HL-60 (cell line): ENCODE measurements at regions not wholly inside any gene's neighbourhood (a gene's known extent, or its start where the extent isn't known, plus 50 kb on each side); places are given as distances from the start of the nearest gene placed in this dataset.

Experiments
- GABPA ChIP-seq: IDR thresholded peaks from 2 replicates; pipeline ENCODE4 v1.6.1; 2012; ENCODE audit warnings: low read depth
- TF ChIP-seq, protein P1 (sequence below): IDR thresholded peaks from 2 replicates; pipeline ENCODE4 v1.6.1; 2012; ENCODE audit warnings: low read depth; ENCODE audit not compliant: insufficient replicate concordance

DNA sequence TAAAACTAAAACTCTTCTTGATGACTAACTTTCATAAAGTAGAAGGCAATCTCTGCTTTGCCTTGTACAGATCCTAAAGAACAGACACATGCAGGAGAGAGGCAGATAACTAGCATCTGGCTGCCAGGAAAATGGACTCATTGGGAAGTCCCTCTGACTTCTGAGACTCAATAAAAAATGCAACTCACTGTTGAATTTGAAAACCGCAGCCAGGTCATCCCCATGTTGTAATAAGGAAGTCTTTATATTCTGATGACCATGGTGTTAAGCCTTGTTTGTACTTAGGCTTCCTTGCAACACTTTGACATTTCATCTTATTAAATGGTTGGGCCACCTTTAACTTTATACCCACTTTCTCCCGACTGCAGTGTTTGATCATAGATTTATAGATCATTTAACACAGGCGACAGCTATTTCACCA is 375.1 kb upstream of the KCNH7 start:
- TF ChIP-seq GABPA, result no peak
- TF ChIP-seq, protein P1, sequence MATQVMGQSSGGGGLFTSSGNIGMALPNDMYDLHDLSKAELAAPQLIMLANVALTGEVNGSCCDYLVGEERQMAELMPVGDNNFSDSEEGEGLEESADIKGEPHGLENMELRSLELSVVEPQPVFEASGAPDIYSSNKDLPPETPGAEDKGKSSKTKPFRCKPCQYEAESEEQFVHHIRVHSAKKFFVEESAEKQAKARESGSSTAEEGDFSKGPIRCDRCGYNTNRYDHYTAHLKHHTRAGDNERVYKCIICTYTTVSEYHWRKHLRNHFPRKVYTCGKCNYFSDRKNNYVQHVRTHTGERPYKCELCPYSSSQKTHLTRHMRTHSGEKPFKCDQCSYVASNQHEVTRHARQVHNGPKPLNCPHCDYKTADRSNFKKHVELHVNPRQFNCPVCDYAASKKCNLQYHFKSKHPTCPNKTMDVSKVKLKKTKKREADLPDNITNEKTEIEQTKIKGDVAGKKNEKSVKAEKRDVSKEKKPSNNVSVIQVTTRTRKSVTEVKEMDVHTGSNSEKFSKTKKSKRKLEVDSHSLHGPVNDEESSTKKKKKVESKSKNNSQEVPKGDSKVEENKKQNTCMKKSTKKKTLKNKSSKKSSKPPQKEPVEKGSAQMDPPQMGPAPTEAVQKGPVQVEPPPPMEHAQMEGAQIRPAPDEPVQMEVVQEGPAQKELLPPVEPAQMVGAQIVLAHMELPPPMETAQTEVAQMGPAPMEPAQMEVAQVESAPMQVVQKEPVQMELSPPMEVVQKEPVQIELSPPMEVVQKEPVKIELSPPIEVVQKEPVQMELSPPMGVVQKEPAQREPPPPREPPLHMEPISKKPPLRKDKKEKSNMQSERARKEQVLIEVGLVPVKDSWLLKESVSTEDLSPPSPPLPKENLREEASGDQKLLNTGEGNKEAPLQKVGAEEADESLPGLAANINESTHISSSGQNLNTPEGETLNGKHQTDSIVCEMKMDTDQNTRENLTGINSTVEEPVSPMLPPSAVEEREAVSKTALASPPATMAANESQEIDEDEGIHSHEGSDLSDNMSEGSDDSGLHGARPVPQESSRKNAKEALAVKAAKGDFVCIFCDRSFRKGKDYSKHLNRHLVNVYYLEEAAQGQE, result no peak
